NB4 (cell line): ENCODE measurements at regions not wholly inside any gene's neighbourhood (a gene's known extent, or its start where the extent isn't known, plus 50 kb on each side); places are given as distances from the start of the nearest gene placed in this dataset.

Experiments
- DNase-seq: peaks from one replicate; pipeline ENCODE4 v3.0.0; 2010; ENCODE audit warnings: low read depth
- H3K4me3 ChIP-seq: one replicate; pipeline ENCODE4 v1.5.1; 2011; ENCODE audit warnings: mild to moderate bottlenecking, low read depth, low read length, moderate library complexity
- MYC ChIP-seq: IDR thresholded peaks from 2 replicates; pipeline ENCODE4 v1.6.1; 2011; ENCODE audit warnings: low read depth, low read length
- POLR2A ChIP-seq: IDR thresholded peaks from 2 replicates; pipeline ENCODE4 v1.6.1; 2011; ENCODE audit warnings: mild to moderate bottlenecking; ENCODE audit not compliant: insufficient read length; ENCODE audit errors: extremely low read depth
- TF ChIP-seq, protein P1 (sequence below): IDR thresholded peaks from 2 replicates; pipeline ENCODE4 v1.6.1; 2011; ENCODE audit warnings: low read depth, low read length
- TF ChIP-seq, protein P2 (sequence below): IDR thresholded peaks from one replicate; pipeline ENCODE4 v1.5.1; 2012; ENCODE audit warnings: low read depth, low read length

DNA sequence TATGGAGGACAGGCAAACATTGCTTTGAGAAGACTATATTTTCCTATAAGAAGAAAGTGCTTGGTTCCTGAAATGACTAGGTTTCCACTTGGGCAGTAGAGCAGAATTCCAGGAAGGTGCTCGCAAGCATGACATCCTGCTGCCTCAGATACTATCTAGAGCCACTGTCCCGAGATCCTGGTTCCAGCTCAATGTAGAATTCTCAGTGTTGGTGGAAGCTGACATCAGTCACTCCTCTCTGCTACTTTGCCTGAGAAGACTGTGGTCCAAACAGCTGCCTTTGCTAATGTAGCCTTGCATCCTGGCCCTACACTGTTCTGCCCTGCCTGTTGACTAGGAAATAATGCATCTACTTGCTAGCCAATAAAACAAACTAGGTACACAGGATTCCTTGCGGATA is 50.0 kb upstream of the ITGA6 start:
- TF ChIP-seq MYC (no peak), POLR2A (no peak)
- TF ChIP-seq, protein P1, sequence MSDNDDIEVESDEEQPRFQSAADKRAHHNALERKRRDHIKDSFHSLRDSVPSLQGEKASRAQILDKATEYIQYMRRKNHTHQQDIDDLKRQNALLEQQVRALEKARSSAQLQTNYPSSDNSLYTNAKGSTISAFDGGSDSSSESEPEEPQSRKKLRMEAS = no peak
- TF ChIP-seq, protein P2, sequence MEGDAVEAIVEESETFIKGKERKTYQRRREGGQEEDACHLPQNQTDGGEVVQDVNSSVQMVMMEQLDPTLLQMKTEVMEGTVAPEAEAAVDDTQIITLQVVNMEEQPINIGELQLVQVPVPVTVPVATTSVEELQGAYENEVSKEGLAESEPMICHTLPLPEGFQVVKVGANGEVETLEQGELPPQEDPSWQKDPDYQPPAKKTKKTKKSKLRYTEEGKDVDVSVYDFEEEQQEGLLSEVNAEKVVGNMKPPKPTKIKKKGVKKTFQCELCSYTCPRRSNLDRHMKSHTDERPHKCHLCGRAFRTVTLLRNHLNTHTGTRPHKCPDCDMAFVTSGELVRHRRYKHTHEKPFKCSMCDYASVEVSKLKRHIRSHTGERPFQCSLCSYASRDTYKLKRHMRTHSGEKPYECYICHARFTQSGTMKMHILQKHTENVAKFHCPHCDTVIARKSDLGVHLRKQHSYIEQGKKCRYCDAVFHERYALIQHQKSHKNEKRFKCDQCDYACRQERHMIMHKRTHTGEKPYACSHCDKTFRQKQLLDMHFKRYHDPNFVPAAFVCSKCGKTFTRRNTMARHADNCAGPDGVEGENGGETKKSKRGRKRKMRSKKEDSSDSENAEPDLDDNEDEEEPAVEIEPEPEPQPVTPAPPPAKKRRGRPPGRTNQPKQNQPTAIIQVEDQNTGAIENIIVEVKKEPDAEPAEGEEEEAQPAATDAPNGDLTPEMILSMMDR = no peak
- DNase-seq = no peak
- H3K4me3 ChIP-seq = no peak overlapping the region
